Inferior parietal cortex (tissue), 1 donor: ENCODE measurements at regions not wholly inside any gene's neighbourhood (a gene's known extent, or its start where the extent isn't known, plus 50 kb on each side); places are given as distances from the start of the nearest gene placed in this dataset.

Experiments
- DNase-seq: peaks from one replicate; pipeline ENCODE4 v3.0.0-alpha.2; 2016; ENCODE audit errors: extremely low spot score

GRCh38 chr5:64110222-64110621 lies 55.4 kb upstream of the RNF180 start:
- DNase-seq = no peak

GRCh38 chr5:64108674-64109073 lies 57.0 kb upstream of the RNF180 start:
- DNase-seq = no peak

GRCh38 chr5:64100203-64100602 lies 65.4 kb upstream of the RNF180 start:
- no peak for DNase-seq

- DNase-seq = no peak
These were observed 68.9 kb upstream of the RNF180 start for GRCh38 chr5:64096771-64097170.

- DNase-seq = no peak
These were observed 88.1 kb upstream of the RNF180 start for GRCh38 chr5:64077589-64077988.

- peak; percentile 51 for DNase-seq
These were observed 91.1 kb upstream of the RNF180 start for GRCh38 chr5:64074533-64074932.

- DNase-seq = no peak
These were observed 96.2 kb upstream of the RNF180 start for GRCh38 chr5:64069486-64069885.

- no peak for DNase-seq
These were observed 88.1 kb upstream of the HTR1A start for GRCh38 chr5:64050296-64050695.

- DNase-seq = no peak
These were observed 78.2 kb upstream of the HTR1A start for GRCh38 chr5:64040490-64040889.

GRCh38 chr5:64026493-64026892 lies 64.2 kb upstream of the HTR1A start:
- no peak for DNase-seq

- no peak for DNase-seq
These were observed 57.5 kb upstream of the HTR1A start for GRCh38 chr5:64019746-64020145.

GRCh38 chr5:64018966-64019365 lies 56.7 kb upstream of the HTR1A start:
- DNase-seq = no peak

- DNase-seq = no peak
These were observed 53.6 kb upstream of the HTR1A start for GRCh38 chr5:64015824-64016223.
